ENCODE measurements at regions not wholly inside any gene's neighbourhood (a gene's known extent, or its start where the extent isn't known, plus 50 kb on each side); places are given as distances from the start of the nearest gene placed in this dataset.

GRCh38 chr3:193784822-193785221 is 191.8 kb downstream of the OPA1 start:
- peak; percentile 37 for TF ChIP-seq CTCF (conservative IDR thresholded peaks at IDR 0.05; ENCODE audit: low read length)
- no peak for TF ChIP-seq EZH2phosphoT487 (IDR thresholded peaks at IDR 0.05; ENCODE audit: borderline replicate concordance)
